ENCODE measurements at regions not wholly inside any gene's neighbourhood (a gene's known extent, or its start where the extent isn't known, plus 50 kb on each side); places are given as distances from the start of the nearest gene placed in this dataset.
A peak's percentile ranks its signal among the peaks of the same experiment; 100 is the strongest.

DNA sequence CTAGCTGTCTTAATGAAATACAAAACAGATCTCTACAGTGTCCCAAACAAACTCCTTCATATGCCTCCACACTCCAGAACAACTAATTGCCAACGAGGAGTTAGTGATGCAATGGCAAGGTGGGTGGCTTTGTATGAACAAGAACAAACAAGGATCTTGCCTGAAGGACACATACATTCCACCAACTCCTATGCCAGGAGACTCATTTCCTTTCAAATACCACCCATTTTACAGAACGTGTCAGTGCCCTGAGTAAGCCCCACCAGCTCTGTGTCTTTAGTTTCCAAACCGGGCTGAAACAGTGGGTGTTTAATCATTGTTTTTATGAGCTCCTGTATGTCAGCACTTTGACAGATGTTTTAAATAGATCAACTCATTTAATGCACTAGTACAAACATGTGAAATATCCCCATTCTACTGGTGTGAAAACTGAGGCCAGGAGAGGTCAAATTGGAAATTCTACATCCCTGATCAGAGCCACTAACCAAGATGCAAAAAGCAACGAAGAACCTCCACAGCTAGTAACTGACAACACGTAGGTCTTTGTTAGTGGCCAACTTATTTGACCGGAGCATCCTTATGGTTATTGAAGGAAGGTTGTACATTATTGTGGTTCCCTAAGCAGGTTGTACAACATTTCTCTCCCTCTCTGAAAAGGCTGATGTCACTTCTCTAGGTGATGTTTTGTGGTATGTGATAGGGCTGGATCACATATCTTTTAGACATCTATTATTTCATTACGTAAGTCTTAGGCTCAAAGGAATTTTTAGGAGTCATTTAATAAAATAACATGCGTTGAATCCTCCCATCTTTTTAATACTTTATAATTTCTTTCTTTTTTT is 534.9 kb upstream of the TNP1 start:
- H3K27ac ChIP-seq (ENCODE audit: low read length): no peak overlapping the region
- H3K36me3 ChIP-seq (ENCODE audit: control insufficient read depth, insufficient read depth, low read length): no peaks in the 10 kb centered on the region
- no peak overlapping the region for H3K4me3 ChIP-seq (ENCODE audit: low read length)
- H3K4me1 ChIP-seq (ENCODE audit: control insufficient read depth, insufficient read depth, low read length): no peaks in the 10 kb centered on the region
- no peaks in the 10 kb centered on the region for H3K9me3 ChIP-seq (ENCODE audit: control insufficient read depth, low read depth, low read length)
- DNase-seq: no peak
- H3K27me3 ChIP-seq (ENCODE audit: control insufficient read depth, insufficient read depth, low read length): no peaks in the 10 kb centered on the region
- WGBS (ENCODE audit: insufficient coverage, low lambda C conversion rate): 100% methylated on average over 2 of the region's 8 CpGs

DNA sequence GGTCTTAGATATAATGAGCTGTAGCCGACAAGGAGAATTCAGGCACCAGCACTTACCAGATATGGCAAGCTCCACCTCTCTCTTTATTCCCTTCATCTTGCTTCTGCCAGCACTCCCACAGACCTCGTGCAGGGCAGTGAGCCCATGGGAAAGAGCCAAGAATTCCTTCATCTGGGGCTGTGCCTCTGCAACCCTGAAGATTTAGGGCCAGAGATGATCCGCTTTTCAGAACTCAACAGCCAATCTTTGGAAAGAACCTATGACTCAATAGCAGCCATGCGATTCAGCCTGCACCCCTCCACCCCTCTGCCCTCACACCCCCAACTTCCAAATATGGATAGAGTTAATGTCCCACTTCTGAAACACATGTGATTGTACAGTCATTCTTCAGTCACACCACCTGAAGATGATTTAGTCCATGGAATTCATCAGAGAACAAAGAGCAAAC is 533.7 kb upstream of the TNP1 start:
- Histone ChIP-seq H3K36me3 (ENCODE audit: control insufficient read depth, insufficient read depth, low read length) (no peaks in the 10 kb centered on the region), H3K27me3 (ENCODE audit: control insufficient read depth, insufficient read depth, low read length) (no peaks in the 10 kb centered on the region), H3K4me1 (ENCODE audit: control insufficient read depth, insufficient read depth, low read length) (no peaks in the 10 kb centered on the region), H3K4me3 (ENCODE audit: low read length) (no peak overlapping the region), H3K27ac (ENCODE audit: low read length) (no peak overlapping the region), H3K9me3 (ENCODE audit: control insufficient read depth, low read depth, low read length) (no peaks in the 10 kb centered on the region)
- peak in 1 of 2 donors; percentile 13 for DNase-seq
- no CpG with 5 or more reads among the region's 4 CpGs for WGBS (ENCODE audit: insufficient coverage, low lambda C conversion rate)

DNA sequence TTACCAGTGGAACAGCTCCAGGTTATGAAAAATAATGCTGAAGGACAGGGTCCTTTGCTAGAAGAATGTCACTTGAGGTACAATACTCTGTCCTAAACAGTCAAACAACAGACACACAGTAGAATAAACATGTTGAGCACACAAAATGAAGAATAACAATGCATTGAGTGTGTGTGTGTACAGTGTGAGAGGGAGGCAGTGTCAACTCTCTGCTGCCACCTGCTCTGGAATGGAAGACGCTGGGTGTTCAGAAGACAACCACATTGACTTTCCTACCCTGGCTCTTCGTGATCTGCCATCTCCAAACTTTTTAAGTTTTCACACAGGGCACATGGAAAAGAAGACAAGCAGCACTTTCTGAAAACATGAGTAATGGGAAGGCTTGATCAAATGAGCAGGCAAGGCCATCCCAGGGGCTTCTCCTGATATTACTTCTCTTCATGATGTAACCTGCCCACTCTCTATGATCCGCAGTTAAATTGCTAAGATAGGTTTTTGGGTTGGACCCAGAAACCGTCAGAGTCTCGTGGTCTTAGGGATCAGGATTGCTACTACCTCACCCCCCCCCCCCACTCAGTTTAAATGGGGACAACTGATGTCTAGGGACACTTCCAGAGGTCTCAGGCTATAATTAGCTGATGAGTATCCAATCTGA is 533.2 kb upstream of the TNP1 start:
- Histone ChIP-seq H3K27ac (ENCODE audit: low read length) (no peak overlapping the region), H3K4me1 (ENCODE audit: control insufficient read depth, insufficient read depth, low read length) (no peaks in the 10 kb centered on the region), H3K4me3 (ENCODE audit: low read length) (no peak overlapping the region), H3K27me3 (ENCODE audit: control insufficient read depth, insufficient read depth, low read length) (peaks cover 1% of the 10 kb centered on the region), H3K36me3 (ENCODE audit: control insufficient read depth, insufficient read depth, low read length) (no peaks in the 10 kb centered on the region), H3K9me3 (ENCODE audit: control insufficient read depth, low read depth, low read length) (no peaks in the 10 kb centered on the region)
- no CpG with 5 or more reads among the region's 5 CpGs for WGBS (ENCODE audit: insufficient coverage, low lambda C conversion rate)
- DNase-seq: no peak

DNA sequence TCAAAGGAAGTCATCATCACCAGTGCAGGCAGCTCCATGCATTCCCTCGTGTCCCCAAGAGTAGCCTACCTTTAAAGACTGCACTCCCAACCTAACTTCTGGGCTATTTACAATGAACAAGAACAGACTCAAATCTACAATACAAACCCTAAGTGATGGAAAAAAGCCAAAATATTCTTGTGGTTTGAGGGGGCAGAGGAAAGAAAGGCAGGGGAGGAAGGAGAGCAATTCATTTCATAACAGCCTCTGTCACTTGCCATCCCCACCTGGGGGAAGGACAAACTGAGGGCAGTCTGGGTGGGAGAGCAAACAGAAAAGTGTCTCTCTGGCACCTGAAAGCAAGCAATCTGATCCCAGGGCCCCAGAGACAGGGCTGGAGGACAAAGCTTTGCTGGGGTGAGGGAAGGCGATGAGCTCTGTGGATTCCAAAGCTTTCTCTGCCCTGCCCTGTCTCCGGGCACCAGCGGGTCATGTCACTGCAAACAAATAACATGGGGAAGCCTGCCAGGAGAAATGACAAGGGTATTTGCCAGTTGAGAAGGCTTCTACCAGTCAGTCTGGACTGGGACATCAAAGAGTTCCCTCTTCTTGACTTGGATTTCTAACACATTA is 528.0 kb upstream of the TNP1 start:
- Histone ChIP-seq H3K4me3 (ENCODE audit: low read length) (no peak overlapping the region), H3K4me1 (ENCODE audit: control insufficient read depth, insufficient read depth, low read length) (no peaks in the 10 kb centered on the region), H3K9me3 (ENCODE audit: control insufficient read depth, low read depth, low read length) (no peaks in the 10 kb centered on the region), H3K27ac (ENCODE audit: low read length) (no peak overlapping the region), H3K27me3 (ENCODE audit: control insufficient read depth, insufficient read depth, low read length) (peaks cover 4% of the 10 kb centered on the region), H3K36me3 (ENCODE audit: control insufficient read depth, insufficient read depth, low read length) (no peaks in the 10 kb centered on the region)
- no CpG with 5 or more reads among the region's 4 CpGs for WGBS (ENCODE audit: insufficient coverage, low lambda C conversion rate)
- no peak for DNase-seq

- Histone ChIP-seq H3K27ac (ENCODE audit: low read length) (no peak overlapping the region), H3K36me3 (ENCODE audit: control insufficient read depth, insufficient read depth, low read length) (no peaks in the 10 kb centered on the region), H3K27me3 (ENCODE audit: control insufficient read depth, insufficient read depth, low read length) (peaks cover 4% of the 10 kb centered on the region), H3K9me3 (ENCODE audit: control insufficient read depth, low read depth, low read length) (no peaks in the 10 kb centered on the region), H3K4me3 (ENCODE audit: low read length) (no peak overlapping the region), H3K4me1 (ENCODE audit: control insufficient read depth, insufficient read depth, low read length) (no peaks in the 10 kb centered on the region)
- 0% methylated on average over 1 of the region's 3 CpGs for WGBS (ENCODE audit: insufficient coverage, low lambda C conversion rate)
- no peak for DNase-seq
Observed at GRCh38 chr2:217386041-217386440, 526.2 kb upstream of the TNP1 start.

- H3K9me3 ChIP-seq (ENCODE audit: control insufficient read depth, low read depth, low read length): no peaks in the 10 kb centered on the region
- H3K4me1 ChIP-seq (ENCODE audit: control insufficient read depth, insufficient read depth, low read length): no peaks in the 10 kb centered on the region
- H3K27ac ChIP-seq (ENCODE audit: low read length): no peak overlapping the region
- DNase-seq: peak in 1 of 2 donors; percentile 11
- H3K36me3 ChIP-seq (ENCODE audit: control insufficient read depth, insufficient read depth, low read length): no peaks in the 10 kb centered on the region
- no CpG with 5 or more reads among the region's 4 CpGs for WGBS (ENCODE audit: insufficient coverage, low lambda C conversion rate)
- no peak overlapping the region for H3K4me3 ChIP-seq (ENCODE audit: low read length)
- H3K27me3 ChIP-seq (ENCODE audit: control insufficient read depth, insufficient read depth, low read length): peaks cover 4% of the 10 kb centered on the region
Observed at GRCh38 chr2:217383620-217384019, 523.8 kb upstream of the TNP1 start.

DNA sequence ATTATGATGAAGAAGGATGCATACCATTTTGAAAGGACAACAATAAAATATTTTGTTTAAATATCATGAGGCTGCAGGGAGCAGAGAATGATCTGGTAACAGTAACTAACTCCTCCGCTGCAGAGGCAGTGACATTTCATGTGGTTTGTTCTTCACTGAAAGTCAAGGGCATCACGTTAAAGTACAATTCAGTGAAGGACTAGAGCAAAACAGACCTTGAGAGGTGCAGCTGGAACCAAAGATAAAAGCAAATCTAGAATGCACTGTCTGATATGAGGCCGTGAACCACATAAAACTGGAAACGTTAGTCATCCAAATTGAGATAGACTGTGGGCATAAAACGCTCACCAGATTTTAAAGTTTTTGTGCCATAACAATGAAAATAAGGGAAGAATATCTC is 522.9 kb upstream of the TNP1 start:
- H3K4me1 ChIP-seq (ENCODE audit: control insufficient read depth, insufficient read depth, low read length): no peaks in the 10 kb centered on the region
- no peak for DNase-seq
- no peak overlapping the region for H3K27ac ChIP-seq (ENCODE audit: low read length)
- no peaks in the 10 kb centered on the region for H3K9me3 ChIP-seq (ENCODE audit: control insufficient read depth, low read depth, low read length)
- 82% methylated on average over 3 of the region's 5 CpGs for WGBS (ENCODE audit: insufficient coverage, low lambda C conversion rate)
- no peaks in the 10 kb centered on the region for H3K36me3 ChIP-seq (ENCODE audit: control insufficient read depth, insufficient read depth, low read length)
- H3K4me3 ChIP-seq (ENCODE audit: low read length): no peak overlapping the region
- peaks cover under 1% of the 10 kb centered on the region for H3K27me3 ChIP-seq (ENCODE audit: control insufficient read depth, insufficient read depth, low read length)

- WGBS (ENCODE audit: insufficient coverage, low lambda C conversion rate): no CpG with 5 or more reads among the region's 6 CpGs
- H3K9me3 ChIP-seq (ENCODE audit: control insufficient read depth, low read depth, low read length): no peaks in the 10 kb centered on the region
- H3K27me3 ChIP-seq (ENCODE audit: control insufficient read depth, insufficient read depth, low read length): no peaks in the 10 kb centered on the region
- H3K27ac ChIP-seq (ENCODE audit: low read length): no peak overlapping the region
- H3K4me1 ChIP-seq (ENCODE audit: control insufficient read depth, insufficient read depth, low read length): no peaks in the 10 kb centered on the region
- no peak overlapping the region for H3K4me3 ChIP-seq (ENCODE audit: low read length)
- DNase-seq: no peak
- no peaks in the 10 kb centered on the region for H3K36me3 ChIP-seq (ENCODE audit: control insufficient read depth, insufficient read depth, low read length)
Observed at GRCh38 chr2:217379807-217380206, 519.9 kb upstream of the TNP1 start.

GRCh38 chr2:217372794-217373193 is 512.9 kb upstream of the TNP1 start:
- no peak for DNase-seq
- H3K27me3 ChIP-seq (ENCODE audit: control insufficient read depth, insufficient read depth, low read length): peaks cover 4% of the 10 kb centered on the region
- no peaks in the 10 kb centered on the region for H3K36me3 ChIP-seq (ENCODE audit: control insufficient read depth, insufficient read depth, low read length)
- H3K27ac ChIP-seq (ENCODE audit: low read length): no peak overlapping the region
- WGBS (ENCODE audit: insufficient coverage, low lambda C conversion rate): no CpG with 5 or more reads among the region's 2 CpGs
- H3K9me3 ChIP-seq (ENCODE audit: control insufficient read depth, low read depth, low read length): no peaks in the 10 kb centered on the region
- no peaks in the 10 kb centered on the region for H3K4me1 ChIP-seq (ENCODE audit: control insufficient read depth, insufficient read depth, low read length)
- H3K4me3 ChIP-seq (ENCODE audit: low read length): no peak overlapping the region

- H3K4me1 ChIP-seq (ENCODE audit: control insufficient read depth, insufficient read depth, low read length): no peaks in the 10 kb centered on the region
- no peak overlapping the region for H3K4me3 ChIP-seq (ENCODE audit: low read length)
- DNase-seq: no peak
- no peaks in the 10 kb centered on the region for H3K9me3 ChIP-seq (ENCODE audit: control insufficient read depth, low read depth, low read length)
- WGBS (ENCODE audit: insufficient coverage, low lambda C conversion rate): no CpG with 5 or more reads among the region's 9 CpGs
- no peak overlapping the region for H3K27ac ChIP-seq (ENCODE audit: low read length)
- H3K27me3 ChIP-seq (ENCODE audit: control insufficient read depth, insufficient read depth, low read length): peaks cover 4% of the 10 kb centered on the region
- no peaks in the 10 kb centered on the region for H3K36me3 ChIP-seq (ENCODE audit: control insufficient read depth, insufficient read depth, low read length)
Observed at GRCh38 chr2:217371781-217372213, 511.9 kb upstream of the TNP1 start.

Measured in large intestine (tissue), 3 donors.